Anterior cingulate cortex (tissue), 58 donors: ENCODE measurements at regions not wholly inside any gene's neighbourhood (a gene's known extent, or its start where the extent isn't known, plus 50 kb on each side); places are given as distances from the start of the nearest gene placed in this dataset.

ENCODE experiments used
- DNase-seq, 58 donors: peaks; one replicate each; lab custom pipeline; 2025; lab: John Stamatoyannopoulos, UW

GRCh38 chr3:194800002-194800401, 114.3 kb downstream of the FAM43A start:
- no peak for DNase-seq

GRCh38 chr3:194801461-194802432, 116.1 kb downstream of the FAM43A start:
- DNase-seq, result peak in 4 of 58 donors; percentile 5 to 14 (median 10)

- no peak for DNase-seq
These were observed 119.1 kb downstream of the FAM43A start for GRCh38 chr3:194804796-194805195.

- DNase-seq, result no peak
These were observed 119.9 kb downstream of the FAM43A start for GRCh38 chr3:194805546-194805945.

GRCh38 chr3:194806991-194807630, 121.4 kb downstream of the FAM43A start:
- DNase-seq, result no peak

GRCh38 chr3:194808640-194809097, 123.0 kb downstream of the FAM43A start:
- DNase-seq, result no peak

- no peak for DNase-seq
These were observed 123.7 kb downstream of the FAM43A start for GRCh38 chr3:194809382-194809781.

- no peak for DNase-seq
These were observed 124.4 kb downstream of the FAM43A start for GRCh38 chr3:194810076-194810475.

- no peak for DNase-seq
These were observed 125.4 kb downstream of the FAM43A start for GRCh38 chr3:194811118-194811517.

- no peak for DNase-seq
These were observed 126.5 kb downstream of the FAM43A start for GRCh38 chr3:194812176-194812575.

- DNase-seq, result peak in 19 of 58 donors; percentile 6 to 66 (median 22)
These were observed 129.2 kb downstream of the FAM43A start for GRCh38 chr3:194814878-194815357.

GRCh38 chr3:194816748-194817591, 131.3 kb downstream of the FAM43A start:
- no peak for DNase-seq

- DNase-seq, result no peak
These were observed 131.9 kb downstream of the FAM43A start for GRCh38 chr3:194817592-194817930.

- no peak for DNase-seq
These were observed 132.3 kb downstream of the FAM43A start for GRCh38 chr3:194817936-194818335.

GRCh38 chr3:194824100-194824499, 138.4 kb downstream of the FAM43A start:
- DNase-seq, result no peak

GRCh38 chr3:194824701-194825111, 139.0 kb downstream of the FAM43A start:
- peak in 1 of 58 donors; percentile 15 for DNase-seq

GRCh38 chr3:194826594-194826993, 140.9 kb downstream of the FAM43A start:
- no peak for DNase-seq

GRCh38 chr3:194827486-194827885, 141.8 kb downstream of the FAM43A start:
- DNase-seq, result no peak

GRCh38 chr3:194828116-194828515, 142.4 kb downstream of the FAM43A start:
- no peak for DNase-seq

- no peak for DNase-seq
These were observed 143.2 kb downstream of the FAM43A start for GRCh38 chr3:194828926-194829325.

GRCh38 chr3:194830401-194830800, 144.7 kb downstream of the FAM43A start:
- DNase-seq, result no peak
